Ureter (tissue), 1 donor: ENCODE measurements at regions not wholly inside any gene's neighbourhood (a gene's known extent, or its start where the extent isn't known, plus 50 kb on each side); places are given as distances from the start of the nearest gene placed in this dataset.
"Not testable (repeated sequence)": the region's sequence is repeated elsewhere in the genome, so short reads cannot be mapped to it uniquely, and the experiment has no call there.

Experiments
- DNase-seq: peaks from one replicate; pipeline ENCODE4 v3.0.0-alpha.2; 2020; ENCODE audit warnings: low spot score
- donor health status: DM: yes; HTN: yes; CAD: no.

DNA sequence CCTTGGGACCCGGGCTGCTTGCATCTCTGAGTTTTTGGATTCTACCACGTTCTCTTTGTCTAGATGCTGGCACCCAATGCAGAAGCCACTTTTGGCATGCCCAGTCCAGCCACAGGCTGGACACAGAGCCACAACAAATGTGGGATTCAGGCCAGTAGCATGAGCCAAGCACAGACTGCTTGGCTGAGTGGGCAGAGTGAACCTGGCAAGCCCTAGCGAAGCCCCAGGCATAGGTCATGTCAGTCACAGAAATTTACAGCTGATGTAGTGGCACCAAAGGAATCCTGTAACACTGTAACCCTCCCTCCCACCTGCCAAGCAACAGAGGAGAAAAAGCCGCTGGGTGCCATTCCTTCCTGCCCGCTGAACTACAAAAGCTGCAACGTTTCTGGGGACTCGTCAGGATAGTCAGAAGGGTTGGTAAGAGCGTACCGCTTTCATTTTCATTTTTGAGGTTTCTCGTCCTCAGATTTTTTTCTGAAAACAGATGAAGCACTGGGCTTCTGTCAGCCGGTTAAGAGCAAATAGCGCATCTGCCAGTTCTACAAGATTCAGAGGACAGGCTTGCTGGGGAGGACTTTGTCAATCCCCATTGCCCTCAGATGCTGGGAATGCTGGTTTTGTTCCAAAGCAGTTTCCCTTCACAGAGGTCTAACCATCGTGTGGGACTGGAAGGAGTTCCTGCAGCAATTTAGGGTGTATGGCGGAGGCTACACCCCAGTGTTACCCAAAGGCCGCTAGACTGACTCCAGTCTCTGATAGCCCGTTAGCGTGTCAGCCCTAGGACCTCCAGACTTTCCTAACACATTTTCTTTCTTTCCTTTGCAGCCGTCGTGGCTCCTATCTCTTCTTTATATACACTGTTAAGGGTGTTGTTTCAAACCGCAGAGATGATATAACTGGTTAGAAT lies 399.0 kb downstream of the HTR1A start:
- DNase-seq, result no peak

DNA sequence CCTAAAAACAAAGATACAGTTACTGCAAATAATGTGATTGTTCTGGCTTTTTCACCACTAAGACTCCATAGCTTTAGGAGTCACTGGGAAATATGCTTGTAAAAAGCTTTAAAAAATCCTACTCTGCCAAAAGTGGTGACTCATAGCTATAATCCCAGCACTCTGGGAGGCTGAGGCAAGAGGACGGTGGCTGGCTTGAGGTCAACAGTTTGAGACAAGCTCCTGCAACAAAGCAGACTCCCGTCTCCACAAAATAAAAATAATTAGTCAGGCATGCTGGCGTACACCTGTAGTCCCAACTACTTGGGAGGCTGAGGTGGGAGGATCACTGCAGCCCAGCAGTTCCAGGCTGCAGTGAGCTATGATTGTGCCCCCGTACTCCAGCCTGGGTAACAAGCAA lies 406.4 kb downstream of the HTR1A start:
- DNase-seq, result no peak

DNA sequence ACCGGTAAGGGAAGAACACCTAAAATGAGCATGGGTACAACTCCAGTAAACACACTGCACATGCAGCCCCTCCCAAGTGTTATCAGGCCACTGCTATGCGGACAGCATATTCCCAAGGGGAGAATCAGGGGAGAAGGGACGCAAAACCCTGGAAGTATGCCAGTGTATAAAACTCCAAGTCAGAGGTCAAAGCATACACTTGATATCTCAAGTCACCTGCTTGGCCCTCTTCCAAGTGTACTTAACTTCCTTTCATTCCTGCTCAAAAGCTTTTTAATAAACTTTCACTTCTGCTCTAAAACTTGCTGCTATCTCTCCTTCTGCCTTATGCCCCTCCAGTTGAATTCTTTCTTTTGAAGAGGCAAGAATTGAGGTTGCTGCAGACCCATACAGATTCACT lies 408.1 kb downstream of the HTR1A start:
- no peak for DNase-seq

DNA sequence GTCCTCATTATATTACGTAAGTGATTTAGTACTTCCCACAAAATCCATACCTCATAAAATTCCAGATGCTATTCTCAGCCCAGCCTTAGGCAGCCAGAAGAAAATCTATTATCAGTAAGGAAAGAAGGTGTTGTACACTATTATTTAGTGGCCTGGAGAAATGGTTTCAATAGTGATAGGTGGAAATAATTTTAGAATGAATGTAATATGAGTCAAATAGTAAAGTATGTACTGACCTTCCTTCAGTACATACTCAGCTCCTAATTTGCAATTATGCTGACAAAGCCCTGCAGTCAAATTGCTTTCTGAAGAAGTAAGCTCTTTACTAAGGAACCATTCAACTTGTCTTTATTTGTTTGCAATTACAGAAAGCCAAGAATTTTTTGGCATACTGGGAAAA lies 409.2 kb downstream of the HTR1A start:
- no peak for DNase-seq

DNA sequence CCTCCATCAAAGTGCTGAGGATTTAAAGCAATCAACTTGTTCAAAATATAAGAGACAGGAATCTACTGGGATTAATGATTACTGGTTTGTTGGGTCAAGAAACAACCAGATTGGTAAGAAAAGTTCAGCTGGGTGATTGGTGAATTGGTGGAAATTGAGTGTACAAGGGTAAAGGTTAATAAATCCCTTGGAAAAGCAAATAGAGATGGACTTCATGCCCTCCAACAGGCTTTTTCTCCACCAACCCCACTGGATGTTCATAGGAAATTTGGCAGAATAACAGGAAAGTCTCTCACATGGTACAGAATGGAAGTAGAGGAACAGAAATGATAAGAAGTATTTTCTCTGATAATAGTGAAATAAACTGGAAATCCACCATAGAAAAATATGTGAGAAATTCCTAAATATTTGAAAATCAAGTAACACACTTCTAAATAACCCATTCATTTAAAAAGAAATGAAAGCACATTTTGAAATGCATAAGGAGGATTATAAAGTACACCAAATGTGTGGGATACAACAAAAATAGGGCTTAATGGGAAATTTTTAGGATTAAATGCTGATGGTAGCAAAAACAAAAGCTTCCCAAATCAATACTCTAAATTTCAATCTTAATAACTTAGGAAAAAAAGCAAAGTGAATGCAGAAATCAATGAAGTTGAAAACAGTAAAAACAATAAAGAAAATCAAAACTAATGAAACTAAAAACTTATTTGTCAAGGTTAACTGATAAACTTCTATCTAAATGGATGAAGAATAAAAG lies 426.2 kb downstream of the HTR1A start:
- no peak for DNase-seq

DNA sequence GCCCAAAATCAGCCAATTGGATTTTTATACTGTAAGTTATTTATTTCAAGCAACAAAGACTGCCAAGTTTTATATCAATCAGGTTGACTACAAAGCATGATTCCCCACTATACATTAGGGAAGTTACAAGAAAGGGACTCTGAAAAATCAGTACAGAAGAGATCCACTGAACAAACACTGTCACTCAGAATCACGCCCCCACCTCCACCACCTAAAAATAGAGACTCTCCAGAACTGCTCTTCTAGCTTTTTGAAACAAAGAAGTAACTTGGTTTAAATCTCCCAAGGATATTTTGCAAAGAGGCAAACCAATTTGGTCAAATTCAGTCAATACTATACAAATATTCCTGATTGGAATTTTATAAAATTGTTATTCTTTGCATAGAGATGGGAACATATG lies 438.0 kb downstream of the HTR1A start:
- DNase-seq, result no peak

DNA sequence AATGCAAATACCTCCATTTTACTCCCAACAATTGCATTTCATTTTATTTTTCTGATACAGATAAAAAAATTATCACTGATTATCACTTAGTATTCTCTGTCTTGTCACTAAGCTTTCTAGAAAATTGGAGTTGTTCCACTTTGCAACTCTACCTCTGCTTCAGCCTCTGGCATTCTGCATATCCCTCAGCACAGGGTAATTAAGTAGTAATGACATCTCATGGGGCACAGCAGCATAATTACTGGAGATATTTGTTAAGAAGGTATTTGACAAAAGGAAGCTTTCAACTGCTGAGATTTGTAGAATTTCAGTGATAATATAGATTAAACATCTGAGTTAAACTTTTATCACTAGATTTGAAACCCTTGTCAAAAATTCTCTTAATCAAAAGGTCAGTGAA lies 446.2 kb downstream of the HTR1A start:
- DNase-seq, result no peak

DNA sequence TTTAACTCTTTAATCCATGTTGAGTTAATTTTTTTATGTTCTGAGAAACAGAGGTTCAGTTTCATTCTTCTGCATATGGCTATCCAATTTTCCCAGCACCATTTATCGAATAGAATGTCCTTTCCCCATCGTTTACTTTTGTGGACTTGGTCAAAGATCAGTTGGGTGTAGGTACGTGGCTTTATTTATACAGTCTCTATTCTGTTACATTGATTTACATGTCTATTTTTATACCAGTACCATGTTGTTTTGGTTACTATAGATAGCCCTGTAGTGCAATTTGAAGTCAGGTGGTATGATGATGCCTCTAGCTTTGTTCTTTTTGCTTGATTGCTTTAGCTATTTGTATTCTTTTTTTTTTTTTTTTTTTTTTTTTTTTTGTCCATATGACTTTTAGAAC lies 462.0 kb downstream of the HTR1A start:
- DNase-seq, result no peak

DNA sequence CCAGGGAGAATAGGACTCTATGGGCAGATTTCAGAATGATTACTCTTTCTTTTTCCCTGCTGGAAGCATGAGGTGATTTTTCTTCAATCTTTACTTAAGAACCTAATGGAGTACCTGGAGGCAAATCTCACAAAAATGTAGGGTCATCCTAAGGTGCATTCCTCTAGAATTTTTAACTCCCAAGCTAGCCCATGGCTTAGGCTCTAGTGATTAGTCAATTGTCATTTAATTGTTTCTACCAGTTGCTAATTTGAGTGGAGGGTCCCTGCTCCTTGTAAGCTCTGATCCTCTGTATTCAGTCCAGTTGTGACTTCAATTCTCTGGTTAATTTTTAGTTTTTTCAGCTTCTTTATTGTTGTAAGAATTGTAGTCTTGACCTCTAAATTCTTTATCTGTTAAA lies 467.0 kb downstream of the HTR1A start:
- no peak for DNase-seq

DNA sequence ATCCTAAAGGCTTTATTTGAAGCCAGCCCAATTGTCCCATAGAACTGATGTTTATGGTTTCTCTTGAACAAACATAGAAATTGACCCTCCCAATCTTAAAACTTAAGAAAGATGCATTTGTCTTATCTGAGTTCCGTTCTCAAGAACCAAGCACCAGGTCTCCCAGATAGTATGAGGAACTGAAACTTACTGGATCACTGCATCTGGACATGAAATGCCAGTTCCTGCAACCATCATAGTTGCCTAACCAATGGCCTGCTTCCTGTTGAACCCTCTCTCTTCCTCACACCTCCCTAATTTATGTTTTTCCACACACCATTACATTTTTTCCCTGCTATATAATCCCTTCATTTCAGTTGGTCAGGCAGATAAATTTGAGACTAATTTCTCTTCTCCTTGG lies 478.9 kb downstream of the HTR1A start:
- no peak for DNase-seq

DNA sequence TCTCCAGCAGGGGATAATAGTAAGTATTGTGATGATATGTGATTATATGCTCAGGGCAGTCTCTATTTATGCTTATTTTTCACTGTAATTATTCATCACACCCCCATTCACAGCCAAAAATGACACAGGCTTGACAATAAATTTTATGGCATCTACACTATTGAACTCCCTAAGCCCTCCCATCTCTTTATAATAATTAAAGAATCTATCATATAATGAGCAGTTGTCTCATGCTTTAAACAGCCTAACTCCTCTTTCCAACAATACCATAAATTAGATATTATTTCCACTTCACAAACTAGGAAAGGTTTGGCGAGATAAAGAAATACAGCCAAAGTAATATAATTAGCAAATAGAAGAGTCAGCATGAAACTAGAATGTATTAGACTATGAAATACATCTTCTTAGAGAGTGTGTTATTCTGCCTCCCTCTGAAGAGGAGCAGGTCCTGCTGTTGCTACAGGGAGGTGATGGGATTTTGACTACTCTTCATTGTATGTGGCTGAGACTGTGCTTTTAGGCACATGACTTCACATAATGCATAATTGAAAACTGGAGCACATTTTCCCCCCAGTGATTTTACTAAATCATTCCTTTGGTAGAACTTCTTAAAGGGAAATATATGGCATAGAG lies 488.8 kb downstream of the HTR1A start:
- DNase-seq, result no peak

DNA sequence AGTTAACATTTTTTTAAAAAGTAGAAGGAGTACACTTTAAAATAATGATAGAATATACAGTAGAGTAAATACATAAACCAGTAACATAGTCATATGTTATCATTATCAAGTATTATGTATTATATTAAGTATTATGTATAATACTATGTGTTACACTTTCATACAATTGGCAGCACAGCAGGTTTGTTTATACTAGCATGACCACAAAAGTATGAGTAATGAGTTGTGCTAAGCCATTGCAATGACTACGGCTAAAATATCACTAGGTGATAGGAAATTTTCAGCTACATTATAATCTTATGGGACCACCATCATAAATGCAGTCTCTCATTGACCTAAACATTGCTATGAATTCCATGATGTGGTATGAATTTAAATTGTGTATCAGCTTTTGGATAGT lies 506.0 kb downstream of the HTR1A start:
- DNase-seq, result no peak

DNA sequence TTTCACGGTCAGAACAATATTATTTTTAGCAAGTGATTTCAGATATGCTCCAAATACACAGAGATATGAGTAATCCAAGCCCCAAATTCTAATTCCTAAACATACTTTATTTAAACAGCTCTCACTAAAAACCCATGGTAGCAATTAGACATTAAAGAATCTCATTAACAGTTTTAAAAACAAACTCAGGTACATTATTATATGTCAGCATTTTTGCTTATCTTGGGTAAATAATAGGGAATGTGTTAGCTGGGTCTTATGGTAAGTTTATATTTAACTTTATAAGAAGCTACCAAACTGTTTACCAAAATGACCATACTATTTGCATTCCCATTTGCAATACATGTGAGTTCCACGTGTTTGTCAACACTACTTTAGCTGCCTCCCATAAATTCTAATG lies 511.1 kb downstream of the HTR1A start:
- no peak for DNase-seq

DNA sequence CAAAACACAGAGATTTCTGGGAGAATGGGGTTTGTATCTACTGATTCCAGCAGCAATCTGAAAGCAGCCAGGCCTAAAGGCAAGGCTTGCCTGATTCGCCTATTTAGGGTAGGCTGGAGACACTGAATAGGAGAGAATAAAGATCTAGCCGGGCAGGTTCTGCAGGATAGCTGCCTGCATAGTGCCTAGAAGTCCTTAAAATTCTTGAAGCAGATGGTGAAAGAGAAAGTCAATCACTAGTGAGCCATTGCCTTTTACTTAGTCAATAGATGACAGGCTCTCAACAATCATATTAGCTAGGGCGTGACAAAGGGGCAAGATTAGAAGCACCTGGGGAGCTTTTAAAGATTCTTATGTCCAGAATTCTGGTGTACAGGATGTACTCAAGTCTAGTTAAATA lies 522.7 kb downstream of the HTR1A start:
- no peak for DNase-seq

DNA sequence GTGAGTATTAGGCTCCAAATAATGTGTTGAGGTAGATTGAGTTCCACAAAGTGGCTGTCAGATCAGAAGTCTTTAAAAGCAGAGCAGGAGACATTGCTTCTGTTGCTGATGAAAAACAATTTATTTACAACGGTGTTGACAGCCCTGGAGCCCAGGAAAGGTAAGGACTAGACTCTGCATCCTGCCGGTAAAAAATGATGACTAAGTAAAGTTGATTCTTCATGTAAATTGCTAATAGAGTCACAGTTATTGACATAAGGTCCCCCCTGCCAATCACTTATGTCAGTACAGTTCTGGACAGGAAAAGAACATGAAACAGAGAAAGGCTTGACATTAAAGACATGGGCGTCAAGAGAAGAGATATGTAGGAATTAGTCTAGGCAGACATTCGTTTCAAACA lies 552.5 kb downstream of the HTR1A start:
- DNase-seq, result no peak

DNA sequence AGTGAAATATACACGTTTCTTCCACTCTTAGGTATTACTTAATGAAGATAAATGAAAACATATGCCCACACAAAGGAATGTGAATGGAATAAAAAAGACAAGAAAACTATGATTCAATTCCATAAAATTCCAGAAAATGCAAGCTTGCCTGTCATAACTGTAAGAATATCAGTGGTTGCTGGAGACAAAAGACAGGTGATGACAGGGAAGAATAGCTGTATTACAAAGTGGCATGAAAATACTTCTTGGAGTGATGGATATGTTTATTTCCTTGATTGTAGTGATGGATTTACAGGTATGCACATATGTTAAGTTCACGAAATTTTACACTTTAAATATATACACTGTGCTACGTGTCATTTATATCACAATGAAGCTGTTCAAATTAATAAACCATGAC lies 553.3 kb downstream of the HTR1A start:
- no peak for DNase-seq

DNA sequence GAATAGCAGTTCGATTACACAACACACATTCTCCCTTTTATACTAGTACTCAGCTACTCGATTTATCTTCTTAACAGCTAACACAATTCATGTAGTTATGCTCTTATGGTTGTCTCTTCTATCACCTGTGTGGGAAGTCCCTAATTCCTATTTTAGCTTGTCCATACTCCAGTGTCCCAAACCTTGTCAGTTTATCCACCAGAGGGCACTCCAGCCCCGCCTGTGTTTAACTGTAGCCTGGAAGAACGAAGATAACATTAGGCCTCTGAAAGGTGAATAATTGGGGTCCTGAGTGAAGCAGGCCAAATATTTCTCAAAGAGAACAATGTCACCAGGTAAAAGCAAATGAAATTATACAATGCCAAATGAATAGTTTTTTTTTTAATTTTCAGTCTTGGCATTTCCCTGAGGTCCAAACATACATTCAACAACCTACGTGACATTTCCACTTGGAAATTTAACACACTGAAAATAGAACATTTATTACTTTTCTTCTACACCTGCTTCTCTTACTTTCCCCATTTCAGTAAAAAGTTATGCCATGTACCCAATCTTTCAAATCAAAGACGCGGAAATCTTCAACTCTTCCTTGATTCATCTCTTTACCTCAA lies 560.7 kb downstream of the HTR1A start:
- peak; percentile 52 for DNase-seq

DNA sequence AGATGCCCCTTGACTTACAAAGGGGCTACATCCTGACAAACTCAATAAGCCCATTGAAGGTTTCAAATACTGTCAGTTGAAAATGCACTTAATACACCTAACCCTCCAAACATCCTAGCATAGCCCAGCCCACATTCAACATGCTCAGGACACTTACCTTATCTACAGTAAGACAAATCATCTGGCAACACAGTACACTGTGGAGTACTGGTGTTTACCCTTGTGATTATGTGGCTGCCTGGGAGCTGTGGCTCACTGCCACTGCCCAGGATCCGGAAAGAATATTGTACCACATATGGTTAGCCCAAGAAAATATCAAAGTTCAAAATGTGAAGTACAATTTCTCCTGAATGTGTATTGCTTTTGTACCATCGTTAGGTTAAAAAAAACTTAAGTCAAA lies 562.2 kb downstream of the HTR1A start:
- no peak for DNase-seq

DNA sequence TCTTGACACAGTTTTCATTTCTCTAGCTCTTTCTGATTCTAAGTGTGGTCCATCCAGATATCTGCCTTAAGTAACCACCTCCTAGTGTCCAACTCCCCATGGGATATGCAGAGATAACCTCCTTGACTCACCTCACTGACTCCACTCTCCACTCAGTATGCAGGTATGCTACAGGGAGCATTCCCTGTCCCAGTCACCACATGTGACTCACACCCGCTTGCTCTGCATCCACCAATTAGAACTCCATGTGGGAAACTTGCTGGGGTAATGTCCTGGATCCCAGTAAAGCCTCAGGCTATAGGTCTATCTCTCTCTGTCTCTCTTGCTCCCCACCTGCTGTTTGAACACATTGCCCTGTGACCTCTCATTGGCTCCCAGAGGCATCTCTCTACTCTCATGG lies 563.9 kb downstream of the HTR1A start:
- no peak for DNase-seq

DNA sequence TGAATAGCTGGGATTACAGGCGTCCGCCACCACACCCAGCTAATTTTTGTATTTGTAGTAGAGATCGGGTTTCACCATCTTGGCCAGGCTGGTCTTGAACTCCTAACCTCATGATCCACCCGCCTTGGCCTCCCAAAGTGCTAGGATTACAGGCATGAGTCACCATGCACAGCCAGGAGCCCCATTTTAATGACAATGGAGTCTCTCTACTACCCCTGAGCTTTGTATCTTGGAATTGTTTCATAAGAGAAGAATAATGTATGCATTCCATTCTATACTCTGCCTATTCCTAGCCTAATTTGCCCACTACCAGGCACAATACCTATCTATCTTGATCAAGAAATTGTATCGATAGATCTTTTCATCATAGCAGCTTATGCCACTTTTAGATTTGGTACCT lies 574.1 kb downstream of the HTR1A start:
- DNase-seq, result not testable (repeated sequence)

DNA sequence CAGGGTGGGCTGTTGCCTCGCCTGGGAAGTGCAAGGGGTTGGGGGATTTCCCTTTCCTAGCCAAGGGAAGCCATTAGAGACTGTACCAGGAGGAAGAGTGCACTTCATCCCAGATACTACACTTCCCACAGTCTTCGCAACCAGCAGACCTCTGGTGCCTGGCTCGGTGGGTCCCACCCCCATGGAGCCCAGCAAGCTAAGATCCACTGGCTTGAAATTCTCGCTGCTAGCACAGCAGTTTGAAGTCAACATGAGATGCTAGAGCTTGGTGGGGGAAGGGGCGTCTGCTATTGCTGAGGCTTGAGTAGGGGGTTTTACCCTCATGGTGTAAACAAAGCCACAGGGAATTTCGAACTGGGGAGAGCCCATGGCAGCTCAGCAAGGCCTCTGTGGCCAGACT lies 586.4 kb downstream of the HTR1A start:
- DNase-seq, result no peak

DNA sequence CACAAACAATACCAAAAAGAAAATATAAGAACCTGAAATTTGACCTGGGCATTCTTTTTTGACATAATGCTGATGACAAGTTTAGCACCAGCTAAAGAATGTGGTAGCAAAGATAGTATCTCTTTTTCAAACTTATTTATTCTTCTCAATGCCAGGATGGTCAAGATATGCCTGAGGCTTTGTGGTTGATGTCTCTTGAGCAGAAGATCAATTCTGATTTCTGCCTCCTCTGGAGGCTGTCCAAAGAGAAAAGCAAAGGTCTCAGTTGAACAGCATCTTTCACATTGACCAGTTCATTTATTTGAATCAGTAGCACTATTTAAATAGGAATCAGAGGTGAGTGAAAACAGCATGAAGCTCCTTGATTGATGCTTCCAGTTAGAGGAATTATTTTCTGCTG lies 588.2 kb downstream of the HTR1A start:
- no peak for DNase-seq
